GM23248 (cell line): ENCODE measurements at regions not wholly inside any gene's neighbourhood (a gene's known extent, or its start where the extent isn't known, plus 50 kb on each side); places are given as distances from the start of the nearest gene placed in this dataset.
"Not testable (repeated sequence)": the region's sequence is repeated elsewhere in the genome, so short reads cannot be mapped to it uniquely, and the experiment has no call there.

Experiments
- EZH2 ChIP-seq: fragments of 200-600 bp; sonication (generic); IDR thresholded peaks from 2 replicates; pipeline ENCODE4 v1.6.1; 2018; ENCODE audit warnings: antibody characterized with exemption, mild to moderate bottlenecking; ENCODE audit not compliant: insufficient read depth, poor library complexity, severe bottlenecking
- EZH2phosphoT487 ChIP-seq: fragments of 200-600 bp; sonication (generic); IDR thresholded peaks from 2 replicates; pipeline ENCODE4 v1.6.1; 2018; ENCODE audit warnings: antibody characterized with exemption, moderate library complexity, mild to moderate bottlenecking, low read depth; ENCODE audit not compliant: insufficient read depth

GRCh38 chr5:92271750-92272149, 888.6 kb upstream of the ARRDC3 start:
- not testable (repeated sequence) for TF ChIP-seq EZH2, EZH2phosphoT487
